GM19238 (cell line): ENCODE measurements at regions not wholly inside any gene's neighbourhood (a gene's known extent, or its start where the extent isn't known, plus 50 kb on each side); places are given as distances from the start of the nearest gene placed in this dataset.

Source experiments
- DNase-seq: peaks from one replicate; pipeline ENCODE4 v3.0.0; 2011; ENCODE audit warnings: low spot score; ENCODE audit not compliant: insufficient read length

DNA sequence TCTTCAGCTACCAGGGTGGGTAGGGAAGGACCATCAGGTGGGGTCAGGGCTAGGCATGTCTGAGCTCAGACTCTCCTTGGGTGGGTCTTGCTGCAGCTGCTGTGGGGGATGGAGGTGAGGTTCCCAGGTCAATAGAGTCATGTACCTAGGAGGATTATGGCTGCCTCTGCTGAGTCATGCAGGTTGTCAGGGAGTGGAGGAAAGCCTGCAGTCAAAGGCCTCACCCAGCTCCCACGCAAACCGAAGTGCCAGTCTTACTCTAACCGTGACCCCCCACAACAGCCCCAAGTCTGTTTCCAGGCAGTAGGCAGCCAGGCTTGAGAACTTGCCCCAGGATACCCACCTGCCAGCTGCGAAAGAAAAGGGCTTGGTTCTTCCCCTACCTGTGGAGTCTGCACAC lies 113.6 kb upstream of the GALNT5 start:
- no peak for DNase-seq

DNA sequence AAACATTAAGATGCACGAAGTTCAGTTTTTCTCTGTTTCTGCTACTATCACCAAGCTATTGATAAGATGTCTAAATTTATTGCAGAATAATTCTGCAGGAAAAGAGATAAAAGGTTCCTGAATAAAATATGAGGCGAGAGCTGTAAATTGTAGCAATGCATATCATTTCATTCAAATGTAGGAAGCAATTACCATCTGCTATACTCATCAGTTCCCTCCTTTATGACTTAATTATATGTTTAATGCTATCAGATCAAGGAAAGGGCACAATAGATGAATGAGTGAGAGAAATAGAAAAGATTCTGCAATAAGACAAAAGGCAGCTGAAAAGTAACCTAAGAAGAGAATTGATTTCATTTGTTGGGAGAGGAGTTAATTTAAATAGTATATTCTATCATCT lies 108.2 kb upstream of the GALNT5 start:
- DNase-seq: no peak

DNA sequence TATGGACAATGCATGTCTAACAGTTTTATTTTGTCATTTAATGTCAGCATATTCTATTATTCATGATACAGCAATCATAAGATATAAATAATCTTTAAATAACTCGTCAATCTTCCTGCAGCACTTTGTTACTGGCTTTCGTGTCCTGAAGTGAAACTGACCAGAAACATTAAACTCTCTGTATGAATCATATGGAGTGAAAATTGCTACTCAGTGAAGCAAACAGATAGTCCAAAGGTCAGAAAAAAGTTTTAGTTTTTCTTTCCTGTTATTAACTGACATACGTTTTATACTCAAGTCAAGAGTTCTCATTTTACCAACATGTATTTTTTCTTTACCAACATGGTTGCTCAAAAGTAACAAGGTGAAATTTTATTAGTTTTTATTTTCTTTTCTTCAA lies 106.8 kb upstream of the GALNT5 start:
- DNase-seq: peak; percentile 8

DNA sequence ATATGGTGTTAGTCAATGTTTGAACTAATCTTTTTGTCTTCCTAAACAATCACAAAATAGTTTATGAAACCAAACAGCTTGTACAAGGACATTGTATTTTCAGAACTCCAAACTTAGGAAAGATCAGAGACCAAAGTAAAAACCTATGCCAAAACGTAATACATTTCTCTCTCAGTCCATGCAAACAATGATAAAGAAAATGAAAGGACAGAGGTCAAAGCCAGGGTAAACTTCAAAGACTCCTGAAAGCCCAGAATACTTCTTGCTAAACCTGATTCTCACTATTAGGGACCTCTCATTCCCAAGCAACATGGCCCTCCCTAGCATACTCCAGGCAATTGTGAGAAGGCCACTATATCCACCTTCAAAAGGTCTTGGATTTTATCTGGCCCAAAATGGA lies 105.1 kb upstream of the GALNT5 start:
- DNase-seq: no peak

DNA sequence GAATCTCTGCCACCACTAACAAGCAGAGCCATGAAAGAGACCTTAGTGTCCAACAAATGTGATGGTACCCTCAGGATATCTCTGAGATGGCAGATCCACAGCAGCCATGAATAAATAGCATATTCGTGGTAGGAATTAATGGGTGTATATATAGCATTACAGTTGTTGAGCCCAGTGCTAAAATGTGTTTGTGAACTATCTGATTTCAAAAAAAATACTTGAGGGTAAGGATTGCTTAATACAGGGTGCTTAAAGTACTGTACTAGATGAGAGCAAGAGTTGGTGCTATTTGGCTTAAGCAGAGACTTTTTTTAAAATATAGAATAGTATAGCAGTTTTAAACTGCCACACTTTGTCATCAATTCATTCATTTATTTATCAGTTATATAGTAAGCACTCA lies 101.5 kb upstream of the GALNT5 start:
- DNase-seq: no peak

DNA sequence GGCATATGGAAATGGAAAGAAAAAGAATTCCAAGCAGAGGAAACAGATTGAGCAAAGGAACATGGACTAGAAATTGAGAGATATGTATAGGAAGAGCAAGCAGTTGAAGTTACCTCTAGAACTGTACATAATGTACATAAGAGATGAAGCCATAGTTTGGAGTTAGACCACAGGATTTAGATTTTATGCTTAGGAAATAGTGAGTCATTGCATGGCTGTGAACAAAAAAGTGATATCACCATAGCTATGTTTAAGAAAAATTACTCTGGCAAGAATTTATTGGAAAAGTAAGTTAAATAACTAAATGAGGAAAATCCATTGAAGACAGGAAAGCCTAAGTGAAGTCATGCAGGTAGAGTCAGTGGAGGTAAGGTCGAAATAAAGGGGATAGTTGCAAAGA lies 99.4 kb upstream of the GALNT5 start:
- DNase-seq: no peak

DNA sequence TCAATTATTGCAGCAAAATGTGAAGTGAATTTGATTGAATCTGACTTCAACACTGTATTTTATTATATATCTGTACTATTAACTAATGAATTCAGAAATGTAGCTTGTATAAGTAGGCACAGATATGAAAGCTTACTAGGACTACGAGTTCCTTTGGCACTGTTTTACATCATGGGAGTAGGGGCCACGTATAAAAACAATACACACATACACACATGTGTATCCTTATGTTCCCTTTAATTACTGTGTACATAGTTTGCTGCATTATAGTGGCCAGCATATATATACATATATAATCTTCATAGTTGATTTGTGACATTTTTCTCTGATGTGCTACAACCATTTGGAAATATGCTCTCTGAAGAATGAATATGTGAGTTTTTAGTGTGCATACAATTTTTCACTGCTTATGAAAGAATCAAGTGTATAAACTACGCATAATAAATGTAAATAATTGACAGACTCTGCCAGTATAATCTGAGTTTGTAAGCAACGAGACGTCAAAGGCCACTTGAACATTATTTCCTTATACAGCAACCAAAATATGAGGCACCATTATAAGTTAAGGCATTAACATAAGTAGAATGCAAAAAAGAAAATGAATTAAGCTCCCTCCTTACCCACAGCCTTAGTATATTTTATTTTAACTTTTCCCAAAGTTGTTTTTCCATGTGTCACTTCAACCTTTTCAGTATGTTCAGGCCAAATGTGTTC lies 98.1 kb upstream of the GALNT5 start:
- DNase-seq: no peak

DNA sequence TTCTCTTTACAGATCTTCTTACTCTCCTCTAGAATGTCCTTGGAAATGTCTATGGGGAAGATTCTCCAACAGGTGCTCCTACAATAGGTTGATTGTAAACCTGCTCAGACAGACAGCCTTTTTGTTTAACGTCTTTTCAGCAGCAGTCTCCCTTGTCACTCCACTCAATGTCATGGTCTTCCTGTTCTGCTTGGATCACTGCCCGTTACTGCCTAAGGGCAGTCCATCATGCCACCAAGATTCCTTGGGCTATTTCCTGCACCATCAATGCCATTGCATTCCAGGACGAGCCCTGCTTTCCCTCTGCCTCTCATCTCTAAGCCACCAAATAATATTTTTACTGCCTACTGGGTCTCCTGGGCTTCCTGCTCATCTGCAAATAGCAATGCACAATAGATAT lies 97.4 kb upstream of the GALNT5 start:
- no peak for DNase-seq

DNA sequence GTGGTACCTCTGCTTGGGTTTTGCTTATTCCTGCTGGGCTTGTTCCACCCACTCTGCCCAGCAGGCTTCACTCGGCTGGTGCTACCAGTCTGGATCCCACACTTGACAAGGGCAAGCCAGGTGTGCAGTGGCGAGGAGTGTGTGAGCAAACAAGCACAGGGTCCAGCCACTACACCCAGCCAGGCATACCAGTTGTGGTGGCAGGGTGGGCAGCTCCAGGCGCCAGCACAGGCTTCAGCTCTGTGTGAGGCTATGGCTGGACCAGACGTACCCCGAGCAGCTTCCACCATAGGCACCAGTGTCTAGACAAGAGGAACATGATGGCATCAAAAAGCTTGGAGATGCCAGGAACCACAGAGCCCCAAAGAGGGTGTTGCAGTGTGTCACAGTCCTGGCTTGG lies 93.1 kb upstream of the GALNT5 start:
- DNase-seq: no peak

DNA sequence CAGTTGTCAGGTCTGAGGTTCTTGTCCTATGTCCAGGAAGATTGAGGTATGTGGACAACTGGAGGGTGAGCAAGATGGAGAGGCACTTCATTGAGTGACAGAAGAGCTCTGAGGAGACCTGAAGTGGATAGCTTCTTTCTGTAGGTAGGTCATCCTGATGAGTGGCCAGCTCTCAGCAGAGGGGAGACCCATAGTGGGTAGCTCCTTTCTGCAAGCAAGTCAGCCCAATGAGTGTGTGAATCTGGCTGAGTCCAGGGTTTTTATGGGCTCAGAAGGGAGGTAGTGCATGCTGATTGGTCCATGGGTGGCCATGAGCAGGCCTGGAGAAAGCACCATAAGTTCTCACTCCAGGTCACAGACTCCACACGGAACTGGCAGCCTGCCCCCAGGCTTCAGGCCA lies 92.6 kb upstream of the GALNT5 start:
- DNase-seq: no peak

DNA sequence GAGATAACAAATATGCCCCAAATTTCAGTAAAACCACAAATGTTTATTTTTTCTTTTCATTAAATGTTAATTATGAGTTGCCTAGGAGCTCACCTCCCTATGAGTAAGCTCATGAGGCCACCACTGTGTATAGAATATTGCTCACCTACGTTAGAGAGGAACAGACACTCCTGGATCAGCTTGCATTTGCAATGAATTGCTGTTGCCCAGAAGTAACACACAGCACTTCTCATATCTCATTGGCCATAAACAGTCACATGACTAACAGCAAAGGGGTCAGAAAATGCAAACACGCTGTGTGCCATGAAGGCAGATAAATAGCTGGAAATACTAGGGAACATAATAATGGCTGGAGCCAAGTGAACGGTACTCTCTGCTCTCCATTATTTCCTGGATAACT lies 89.0 kb upstream of the GALNT5 start:
- no peak for DNase-seq

DNA sequence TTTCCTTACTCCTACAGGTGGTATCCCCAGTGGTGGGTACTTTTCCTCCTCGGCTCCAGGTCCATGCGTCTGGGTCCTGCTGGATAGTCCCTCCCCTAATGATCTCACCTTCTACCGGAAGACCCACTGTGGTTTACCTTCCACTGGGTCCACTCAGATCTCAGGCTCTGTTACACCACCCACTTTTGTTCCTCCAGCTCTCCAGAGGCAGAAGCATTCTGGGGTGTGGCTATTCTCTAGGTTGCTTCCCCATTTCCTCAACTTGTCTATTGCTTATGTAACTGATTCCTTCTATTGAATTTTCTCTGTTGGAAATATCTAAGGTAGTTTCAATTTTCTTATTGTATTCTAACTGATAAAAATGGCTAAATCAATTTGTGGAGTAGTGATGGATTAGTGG lies 87.6 kb upstream of the GALNT5 start:
- DNase-seq: no peak

DNA sequence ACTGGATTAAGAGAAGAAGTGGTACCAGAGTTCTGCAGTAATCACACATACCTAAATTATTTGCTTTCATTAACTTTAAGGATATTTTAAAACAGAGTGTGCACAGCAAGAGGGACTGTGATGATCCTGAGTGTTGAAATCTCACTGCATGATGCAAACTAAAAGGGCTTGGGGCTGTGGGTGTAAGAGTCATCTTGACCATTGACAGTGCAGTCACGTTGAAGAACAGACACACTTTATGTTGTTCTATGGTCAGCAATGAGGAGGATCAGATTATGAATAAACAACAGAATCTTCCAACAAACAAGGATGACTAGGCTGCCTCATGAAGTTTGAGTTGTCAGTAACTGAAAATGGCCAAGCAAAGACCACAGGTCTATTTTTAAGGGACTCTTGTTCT lies 87.2 kb upstream of the GALNT5 start:
- DNase-seq: no peak

DNA sequence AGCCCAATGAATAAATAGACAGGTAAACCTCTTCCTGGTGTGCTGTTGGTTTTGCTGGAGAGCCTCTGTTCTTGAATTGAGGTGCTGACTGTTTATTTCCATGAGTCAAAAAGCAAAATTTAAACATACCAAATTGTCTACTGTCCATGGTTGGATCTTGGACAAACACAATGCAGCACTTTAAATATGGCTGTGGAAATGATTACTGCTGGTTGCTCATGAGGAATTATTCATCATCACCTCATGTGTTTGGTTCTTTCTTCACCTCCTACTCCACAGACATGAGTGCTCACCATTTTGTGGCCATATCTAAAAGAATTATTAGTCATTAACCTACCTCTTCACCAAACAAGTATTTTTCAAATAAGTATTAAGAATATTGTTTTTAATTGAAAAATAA lies 85.3 kb upstream of the GALNT5 start:
- DNase-seq: no peak

DNA sequence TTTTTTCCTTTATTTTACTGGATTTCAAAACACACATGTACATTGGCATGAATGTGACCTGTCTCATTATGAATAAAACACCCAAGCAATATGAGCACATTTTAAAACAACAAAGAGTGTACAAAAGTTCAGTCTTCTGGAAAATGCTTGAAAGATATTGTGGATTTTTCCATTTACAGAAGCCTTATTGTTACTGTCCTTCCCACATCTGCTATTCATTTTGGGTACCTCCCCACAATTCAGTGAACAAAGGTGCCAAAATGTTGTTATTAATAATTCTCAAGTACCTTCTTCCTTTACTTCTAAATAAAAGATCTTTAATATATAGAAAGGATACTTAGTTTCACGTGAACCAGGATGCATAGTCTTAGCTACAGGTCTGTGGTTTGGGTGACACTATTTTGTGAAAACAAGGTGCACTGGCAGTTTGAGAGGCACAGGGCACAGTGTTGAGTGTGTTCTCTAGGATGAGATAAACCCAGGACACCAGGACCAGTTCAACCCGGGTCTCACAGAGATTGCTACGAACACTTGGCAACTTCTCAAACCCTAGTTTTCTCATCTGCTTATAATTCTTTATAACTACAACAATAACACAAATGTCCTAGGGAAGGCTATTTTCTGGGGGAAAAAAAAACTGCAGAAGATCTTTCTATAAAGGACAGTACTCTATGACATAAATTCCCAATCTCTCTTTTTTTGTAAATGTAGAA lies 84.5 kb upstream of the GALNT5 start:
- DNase-seq: no peak

DNA sequence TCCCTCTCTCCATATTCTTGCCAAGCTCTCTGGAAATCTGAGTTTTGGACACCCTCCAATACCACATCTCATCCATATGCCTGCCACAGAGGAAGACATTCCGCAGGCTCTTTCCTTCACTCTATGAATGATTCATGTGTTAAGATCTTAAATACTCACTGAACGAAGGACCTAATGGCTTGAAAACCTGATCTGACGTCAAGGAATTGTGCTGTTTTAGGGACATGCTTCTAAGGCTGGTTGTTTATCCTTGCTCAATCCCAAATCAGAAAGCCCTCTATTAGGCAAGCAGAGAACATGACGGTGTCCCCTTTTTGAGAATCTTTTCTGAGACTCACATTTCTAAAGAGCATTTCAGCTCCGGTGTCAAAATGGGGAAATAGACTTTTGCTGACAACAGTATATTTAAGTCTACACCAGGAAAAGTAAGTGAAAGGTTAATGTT lies 83.7 kb upstream of the GALNT5 start:
- DNase-seq: no peak

DNA sequence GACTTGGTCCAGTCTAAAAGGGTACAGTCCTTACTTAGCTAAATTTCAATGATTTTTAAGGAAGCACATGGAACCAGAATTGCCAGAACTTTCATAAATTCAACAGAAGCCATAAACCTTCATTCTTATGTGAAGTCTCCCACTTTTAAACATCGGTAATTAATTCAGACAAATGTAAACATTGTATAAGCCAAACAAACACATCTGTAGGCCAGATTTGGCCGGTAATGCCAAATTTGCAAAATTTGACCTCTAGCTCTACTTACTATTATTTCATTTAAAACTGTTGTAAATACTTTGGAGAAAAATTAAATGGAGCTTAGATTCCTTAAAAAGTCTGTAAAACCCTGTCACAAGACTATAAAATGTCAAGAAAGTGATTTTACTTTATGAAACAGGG lies 83.2 kb upstream of the GALNT5 start:
- no peak for DNase-seq

DNA sequence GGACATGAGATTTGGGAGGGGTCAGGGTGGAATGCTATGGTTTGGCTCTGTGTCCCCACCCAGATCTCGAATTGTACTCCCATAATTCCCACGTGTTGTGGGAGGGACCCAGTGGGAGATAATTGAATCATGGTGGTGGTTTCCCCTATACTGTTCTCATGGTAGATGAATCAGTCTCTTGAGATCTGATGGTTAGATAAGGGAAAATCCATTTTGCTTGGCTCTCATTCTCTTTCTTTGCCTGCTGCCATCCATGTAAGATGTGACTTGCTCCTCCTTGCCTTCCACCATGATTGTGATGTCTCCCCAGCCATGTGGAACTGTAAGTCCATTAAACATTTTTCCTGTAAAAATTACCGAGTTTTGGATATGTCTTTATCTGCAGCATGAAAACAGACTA lies 80.9 kb upstream of the GALNT5 start:
- no peak for DNase-seq

DNA sequence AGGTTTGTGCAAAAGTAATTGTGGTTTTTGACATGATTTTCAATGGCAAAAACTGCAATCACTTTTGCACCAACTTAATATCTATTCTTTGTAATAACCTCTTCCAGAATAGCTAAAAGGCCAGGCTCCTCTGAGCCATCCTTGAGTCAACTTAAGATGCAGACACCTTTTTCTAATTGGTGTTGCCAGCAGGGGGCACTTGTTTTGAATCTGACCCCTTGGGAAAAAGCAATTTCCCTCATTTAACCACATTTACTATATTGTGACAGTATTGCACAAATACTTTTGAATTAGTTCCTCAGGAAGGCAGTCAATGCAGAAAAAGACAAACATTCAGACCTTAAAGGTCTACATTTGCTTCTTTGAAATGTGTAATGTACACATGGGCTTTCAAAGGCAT lies 78.6 kb upstream of the GALNT5 start:
- DNase-seq: no peak

DNA sequence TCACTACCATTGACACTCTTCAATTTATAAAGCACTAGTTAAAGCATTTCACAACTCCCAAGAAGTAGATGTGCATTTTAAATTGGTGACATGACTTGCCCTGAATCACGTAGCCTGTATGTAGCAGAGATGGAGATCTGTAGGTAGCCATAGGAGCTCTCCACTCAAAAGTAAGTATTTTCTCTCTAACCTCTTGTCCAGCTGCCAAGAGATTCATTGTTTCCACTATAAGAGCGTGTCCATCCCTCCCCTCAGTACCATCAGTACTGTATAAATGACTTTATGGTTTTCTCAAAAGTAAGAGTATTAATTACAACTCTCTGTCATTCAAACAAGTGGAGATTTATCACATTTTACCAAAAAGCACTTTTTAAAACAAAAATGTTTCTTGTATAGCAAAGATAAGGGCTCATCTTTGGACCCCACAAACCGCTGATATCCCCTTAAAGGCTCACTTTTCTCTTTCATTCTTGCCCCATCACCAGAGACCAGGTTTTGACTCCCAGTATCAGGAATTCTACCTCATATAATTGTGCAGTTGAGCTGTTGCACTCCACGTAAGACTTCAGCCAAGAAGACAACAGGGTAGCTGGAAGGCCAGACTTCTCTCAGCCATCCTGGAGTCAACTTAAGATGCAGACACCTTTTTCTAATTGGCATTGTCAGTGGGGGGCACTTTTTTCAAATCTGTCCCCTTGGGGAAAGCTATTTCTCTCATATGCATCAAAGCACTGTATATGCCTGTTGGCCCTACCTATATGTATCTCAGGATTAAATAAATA lies 78.0 kb upstream of the GALNT5 start:
- DNase-seq: no peak

DNA sequence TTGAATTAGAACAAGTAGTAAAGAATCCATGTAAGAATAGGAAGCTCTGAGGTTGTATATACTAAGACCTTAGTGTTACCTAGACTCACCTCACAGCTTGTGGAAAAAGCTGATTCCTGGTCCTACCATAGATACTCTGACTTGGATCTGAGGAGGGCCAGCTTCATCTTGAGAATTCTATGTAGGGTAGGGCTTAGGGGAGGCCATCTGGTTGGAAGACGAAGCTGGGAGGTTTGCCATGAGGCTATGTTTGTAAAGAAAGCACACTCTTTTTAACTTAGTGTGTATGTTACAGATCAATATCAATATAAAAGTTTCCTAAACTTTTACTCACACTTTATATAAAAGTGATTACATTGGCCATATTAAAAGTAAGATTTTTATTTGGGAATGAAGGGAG lies 77.1 kb upstream of the GALNT5 start:
- no peak for DNase-seq

DNA sequence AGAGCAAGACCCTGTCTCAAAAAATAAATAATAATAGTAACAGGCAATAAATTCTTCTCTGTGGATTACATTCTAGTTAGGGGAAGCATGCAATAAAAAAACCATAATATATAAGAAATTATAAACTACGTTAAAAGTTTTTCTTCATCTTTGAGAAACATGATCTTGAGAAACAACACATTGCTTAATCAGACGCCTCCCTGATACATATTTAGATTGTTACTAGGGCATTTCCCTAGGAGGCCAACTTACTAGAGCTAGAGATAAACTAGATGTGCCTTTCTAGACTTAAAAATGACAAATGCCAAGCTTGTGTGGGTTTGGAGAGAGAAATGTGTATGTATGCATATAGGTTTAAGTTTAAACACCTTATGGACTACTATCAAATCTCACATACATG lies 76.3 kb upstream of the GALNT5 start:
- DNase-seq: no peak
